ENCODE measurements at regions not wholly inside any gene's neighbourhood (a gene's known extent, or its start where the extent isn't known, plus 50 kb on each side); places are given as distances from the start of the nearest gene placed in this dataset.

GRCh38 chr7:46178661-46179060 is 257.6 kb upstream of the IGFBP3 start:
- peaks cover 19% of the 10 kb centered on the region for H3K4me1 Mint-ChIP-seq (ENCODE audit: low read depth, unreplicated experiment)
- no peaks in the 10 kb centered on the region for H3K27me3 ChIP-seq (ENCODE audit: insufficient read depth, low read length)
- H3K9me3 ChIP-seq (ENCODE audit: insufficient read depth, low read depth, low read length) = no peaks in the 10 kb centered on the region
- no peaks in the 10 kb centered on the region for H3K36me3 ChIP-seq (ENCODE audit: insufficient read depth, low read length)
- H3K4me2 ChIP-seq (ENCODE audit: low read length) = peak overlapping the region; percentile 22
- no peaks in the 10 kb centered on the region for H3K36me3 Mint-ChIP-seq (ENCODE audit: low read depth, unreplicated experiment)
- no peak overlapping the region for H3K4me3 ChIP-seq (ENCODE audit: insufficient read depth, low read depth, low read length)
- no peaks in the 10 kb centered on the region for H3K79me2 ChIP-seq (ENCODE audit: insufficient read depth, low read length)
- H3K27me3 Mint-ChIP-seq (ENCODE audit: low read depth, unreplicated experiment) = no peaks in the 10 kb centered on the region
- H3K27ac ChIP-seq (ENCODE audit: low read depth, low read length) = peak overlapping the region; percentile 39
- H3K4me1 ChIP-seq (ENCODE audit: insufficient read depth, low read length) = peaks cover 12% of the 10 kb centered on the region
- peaks cover 3% of the 10 kb centered on the region for H3K9me3 Mint-ChIP-seq (ENCODE audit: unreplicated experiment)
- no peak overlapping the region for H2AFZ ChIP-seq (ENCODE audit: low read depth, low read length)
- peak; percentile 23 for FAIRE-seq
- no peak overlapping the region for H3K4me3 Mint-ChIP-seq (ENCODE audit: unreplicated experiment)
- H3K9ac ChIP-seq (ENCODE audit: low read length) = no peak overlapping the region
- H4K20me1 ChIP-seq (ENCODE audit: insufficient read depth, low read length) = no peaks in the 10 kb centered on the region
- TF ChIP-seq, protein P1, sequence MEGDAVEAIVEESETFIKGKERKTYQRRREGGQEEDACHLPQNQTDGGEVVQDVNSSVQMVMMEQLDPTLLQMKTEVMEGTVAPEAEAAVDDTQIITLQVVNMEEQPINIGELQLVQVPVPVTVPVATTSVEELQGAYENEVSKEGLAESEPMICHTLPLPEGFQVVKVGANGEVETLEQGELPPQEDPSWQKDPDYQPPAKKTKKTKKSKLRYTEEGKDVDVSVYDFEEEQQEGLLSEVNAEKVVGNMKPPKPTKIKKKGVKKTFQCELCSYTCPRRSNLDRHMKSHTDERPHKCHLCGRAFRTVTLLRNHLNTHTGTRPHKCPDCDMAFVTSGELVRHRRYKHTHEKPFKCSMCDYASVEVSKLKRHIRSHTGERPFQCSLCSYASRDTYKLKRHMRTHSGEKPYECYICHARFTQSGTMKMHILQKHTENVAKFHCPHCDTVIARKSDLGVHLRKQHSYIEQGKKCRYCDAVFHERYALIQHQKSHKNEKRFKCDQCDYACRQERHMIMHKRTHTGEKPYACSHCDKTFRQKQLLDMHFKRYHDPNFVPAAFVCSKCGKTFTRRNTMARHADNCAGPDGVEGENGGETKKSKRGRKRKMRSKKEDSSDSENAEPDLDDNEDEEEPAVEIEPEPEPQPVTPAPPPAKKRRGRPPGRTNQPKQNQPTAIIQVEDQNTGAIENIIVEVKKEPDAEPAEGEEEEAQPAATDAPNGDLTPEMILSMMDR (IDR thresholded peaks at IDR 0.05; ENCODE audit: insufficient read depth, low read depth, low read length) = no peak
- no peak for TF ChIP-seq EZH2 (IDR thresholded peaks at IDR 0.05; ENCODE audit: insufficient read depth, low read length)
- peak; percentile 71 for DNase-seq (ENCODE audit: low read depth)
- H3K27ac Mint-ChIP-seq (ENCODE audit: unreplicated experiment) = peak overlapping the region; percentile 36

DNA sequence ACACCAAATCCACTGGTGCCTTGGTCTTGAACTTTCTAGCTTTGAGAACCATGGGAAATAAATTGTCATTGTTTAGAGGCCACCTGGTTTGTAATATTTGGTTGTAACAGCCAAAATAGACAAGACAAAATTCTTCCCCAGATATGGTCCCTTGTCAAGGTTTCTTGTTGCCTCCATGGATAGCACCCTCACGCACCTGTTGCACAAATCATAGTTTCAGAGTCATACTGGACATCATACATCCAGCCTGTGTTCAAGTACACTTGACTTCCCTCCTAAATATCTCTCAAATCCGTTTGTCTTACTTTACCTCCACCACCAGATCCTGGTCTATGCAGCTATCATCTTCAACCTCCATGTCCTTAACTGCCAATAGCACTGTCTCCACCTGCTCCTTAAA is 256.7 kb upstream of the IGFBP3 start:
- Mint-ChIP-seq H3K9me3 (ENCODE audit: unreplicated experiment) (peaks cover 3% of the 10 kb centered on the region), H3K36me3 (ENCODE audit: low read depth, unreplicated experiment) (no peaks in the 10 kb centered on the region), H3K27me3 (ENCODE audit: low read depth, unreplicated experiment) (no peaks in the 10 kb centered on the region), H3K4me1 (ENCODE audit: low read depth, unreplicated experiment) (peaks cover 21% of the 10 kb centered on the region), H3K27ac (ENCODE audit: unreplicated experiment) (no peak overlapping the region), H3K4me3 (ENCODE audit: unreplicated experiment) (no peak overlapping the region)
- H3K9me3 ChIP-seq (ENCODE audit: insufficient read depth, low read depth, low read length) = no peaks in the 10 kb centered on the region
- H3K4me1 ChIP-seq (ENCODE audit: insufficient read depth, low read length) = peaks cover 18% of the 10 kb centered on the region
- TF ChIP-seq, protein P1 (IDR thresholded peaks at IDR 0.05; ENCODE audit: insufficient read depth, low read depth, low read length) = no peak
- TF ChIP-seq EZH2 (IDR thresholded peaks at IDR 0.05; ENCODE audit: insufficient read depth, low read length) = no peak
- H3K27ac ChIP-seq (ENCODE audit: low read depth, low read length) = no peak overlapping the region
- no peaks in the 10 kb centered on the region for H3K27me3 ChIP-seq (ENCODE audit: insufficient read depth, low read length)
- no peak for FAIRE-seq
- H3K9ac ChIP-seq (ENCODE audit: low read length) = no peak overlapping the region
- H3K79me2 ChIP-seq (ENCODE audit: insufficient read depth, low read length) = no peaks in the 10 kb centered on the region
- DNase-seq (ENCODE audit: low read depth) = no peak
- H4K20me1 ChIP-seq (ENCODE audit: insufficient read depth, low read length) = no peaks in the 10 kb centered on the region
- H3K4me3 ChIP-seq (ENCODE audit: insufficient read depth, low read depth, low read length) = no peak overlapping the region
- no peak overlapping the region for H3K4me2 ChIP-seq (ENCODE audit: low read length)
- no peak overlapping the region for H2AFZ ChIP-seq (ENCODE audit: low read depth, low read length)
- H3K36me3 ChIP-seq (ENCODE audit: insufficient read depth, low read length) = no peaks in the 10 kb centered on the region

DNA sequence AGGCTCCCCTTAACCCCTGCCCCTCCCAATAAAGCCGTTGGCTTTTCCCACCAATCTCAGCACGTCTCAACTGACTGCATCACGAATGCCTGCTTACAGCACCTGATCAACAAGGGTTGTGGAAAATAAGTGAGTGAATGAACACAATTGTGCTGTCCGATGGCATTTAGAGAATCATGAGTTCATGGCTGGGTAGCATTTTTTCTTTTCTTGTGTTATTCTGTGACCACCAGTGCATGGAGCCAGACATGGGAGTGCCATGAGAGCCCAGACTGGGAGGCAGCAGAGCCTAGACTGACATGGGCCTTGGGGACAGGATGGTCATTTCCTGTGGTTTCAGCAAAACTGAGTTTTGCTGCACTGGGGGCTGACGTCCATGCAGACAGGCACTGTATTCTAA is 254.1 kb upstream of the IGFBP3 start:
- no peak for FAIRE-seq
- H3K4me1 ChIP-seq (ENCODE audit: insufficient read depth, low read length) = peaks cover 27% of the 10 kb centered on the region
- H3K27ac ChIP-seq (ENCODE audit: low read depth, low read length) = no peak overlapping the region
- H3K9me3 Mint-ChIP-seq (ENCODE audit: unreplicated experiment) = no peaks in the 10 kb centered on the region
- H2AFZ ChIP-seq (ENCODE audit: low read depth, low read length) = no peak overlapping the region
- no peak overlapping the region for H3K27ac Mint-ChIP-seq (ENCODE audit: unreplicated experiment)
- no peaks in the 10 kb centered on the region for H3K36me3 Mint-ChIP-seq (ENCODE audit: low read depth, unreplicated experiment)
- H3K27me3 ChIP-seq (ENCODE audit: insufficient read depth, low read length) = no peaks in the 10 kb centered on the region
- peaks cover 25% of the 10 kb centered on the region for H3K4me1 Mint-ChIP-seq (ENCODE audit: low read depth, unreplicated experiment)
- H4K20me1 ChIP-seq (ENCODE audit: insufficient read depth, low read length) = no peaks in the 10 kb centered on the region
- no peaks in the 10 kb centered on the region for H3K27me3 Mint-ChIP-seq (ENCODE audit: low read depth, unreplicated experiment)
- no peak overlapping the region for H3K4me3 ChIP-seq (ENCODE audit: insufficient read depth, low read depth, low read length)
- no peak overlapping the region for H3K9ac ChIP-seq (ENCODE audit: low read length)
- no peaks in the 10 kb centered on the region for H3K9me3 ChIP-seq (ENCODE audit: insufficient read depth, low read depth, low read length)
- no peak overlapping the region for H3K4me2 ChIP-seq (ENCODE audit: low read length)
- H3K4me3 Mint-ChIP-seq (ENCODE audit: unreplicated experiment) = no peak overlapping the region
- H3K36me3 ChIP-seq (ENCODE audit: insufficient read depth, low read length) = no peaks in the 10 kb centered on the region
- no peak for TF ChIP-seq EZH2 (IDR thresholded peaks at IDR 0.05; ENCODE audit: insufficient read depth, low read length)
- TF ChIP-seq, protein P1 (IDR thresholded peaks at IDR 0.05; ENCODE audit: insufficient read depth, low read depth, low read length) = no peak
- no peaks in the 10 kb centered on the region for H3K79me2 ChIP-seq (ENCODE audit: insufficient read depth, low read length)
- DNase-seq (ENCODE audit: low read depth) = no peak
